Mesendoderm (in vitro differentiated cells): ENCODE measurements at regions not wholly inside any gene's neighbourhood (a gene's known extent, or its start where the extent isn't known, plus 50 kb on each side); places are given as distances from the start of the nearest gene placed in this dataset.

Experiments used
- DNase-seq: peaks from one replicate; pipeline ENCODE4 v3.0.0; 2013
- H2AK5ac ChIP-seq: 2 replicates; pipeline ENCODE4 v1.6.1; 2013; ENCODE audit warnings: low read length, inconsistent platforms
- H2BK120ac ChIP-seq: 2 replicates; pipeline ENCODE4 v1.6.1; 2013; ENCODE audit warnings: low read depth, mild to moderate bottlenecking, low read length, moderate library complexity, mixed read lengths
- H2BK15ac ChIP-seq: replicated peaks from 2 replicates; pipeline ENCODE4 v1.6.1; 2013; ENCODE audit warnings: low read depth, mild to moderate bottlenecking, moderate library complexity
- H2BK5ac ChIP-seq: 2 replicates; pipeline ENCODE4 v1.6.1; 2013; ENCODE audit warnings: low read length, inconsistent platforms
- H3K18ac ChIP-seq: 2 replicates; pipeline ENCODE4 v1.6.1; 2013; ENCODE audit warnings: mild to moderate bottlenecking, low read length, mixed read lengths
- H3K23ac ChIP-seq: one replicate; pipeline ENCODE4 v1.6.1; 2013; ENCODE audit warnings: low read length
- H3K27ac ChIP-seq: 2 replicates; pipeline ENCODE4 v1.5.1; 2013; ENCODE audit warnings: low read depth, mild to moderate bottlenecking, inconsistent platforms, low read length, moderate library complexity
- H3K27me3 ChIP-seq: 2 replicates; pipeline ENCODE4 v1.6.1; 2013; ENCODE audit warnings: low read length, control low read depth, mild to moderate bottlenecking, inconsistent platforms; ENCODE audit not compliant: insufficient read depth, poor library complexity
- H3K36me3 ChIP-seq: 2 replicates; pipeline ENCODE4 v1.6.1; 2013; ENCODE audit warnings: low read length, inconsistent platforms; ENCODE audit not compliant: control insufficient read depth, insufficient read depth
- H3K4ac ChIP-seq: one replicate; pipeline ENCODE4 v1.6.1; 2013; ENCODE audit warnings: low read depth, mild to moderate bottlenecking, low read length, moderate library complexity
- H3K4me1 ChIP-seq: 2 replicates; pipeline ENCODE4 v1.6.1; 2013; ENCODE audit warnings: low read depth, low read length, inconsistent platforms; ENCODE audit not compliant: control insufficient read depth
- H3K4me2 ChIP-seq: 2 replicates; pipeline ENCODE4 v1.6.1; 2013; ENCODE audit warnings: low read length
- H3K4me3 ChIP-seq: 2 replicates; pipeline ENCODE4 v1.5.1; 2013; ENCODE audit warnings: mild to moderate bottlenecking, low read length
- H3K56ac ChIP-seq: one replicate; pipeline ENCODE4 v1.6.1; 2013; ENCODE audit warnings: low read length
- H3K79me1 ChIP-seq: 2 replicates; pipeline ENCODE4 v1.6.1; 2013; ENCODE audit warnings: low read length, inconsistent platforms
- H3K79me2 ChIP-seq: 2 replicates; pipeline ENCODE4 v1.6.1; 2013; ENCODE audit warnings: mild to moderate bottlenecking, low read length; ENCODE audit not compliant: control insufficient read depth, insufficient read depth
- H3K9ac ChIP-seq: 2 replicates; pipeline ENCODE4 v1.6.1; 2013; ENCODE audit warnings: low read length, inconsistent platforms
- H4K5ac ChIP-seq: one replicate; pipeline ENCODE4 v1.6.1; 2013; ENCODE audit warnings: low read length
- H4K8ac ChIP-seq: one replicate; pipeline ENCODE4 v1.6.1; 2013; ENCODE audit warnings: low read depth, mild to moderate bottlenecking, control low read depth, low read length, moderate library complexity
- WGBS: extraction: QIAGEN DNeasy Blood & Tissue Kit; methylation state at CpG from one replicate; pipeline ENCODE4 v1.1.7; 2013; ENCODE audit warnings: low lambda C conversion rate, missing lambda C conversion rate; ENCODE audit not compliant: insufficient coverage; ENCODE audit errors: extremely low coverage; 5-methylcytosine and 5-hydroxymethylcytosine counted together

- H2AK5ac ChIP-seq: no peak overlapping the region
- H3K27ac ChIP-seq: no peak overlapping the region
- H3K23ac ChIP-seq: no peak overlapping the region
- DNase-seq: no peak
- H3K36me3 ChIP-seq: no peaks in the 10 kb centered on the region
- no peak overlapping the region for H2BK120ac ChIP-seq
- WGBS: no CpG with 5 or more reads among the region's 6 CpGs
- no peak overlapping the region for H3K4ac ChIP-seq
- H3K79me2 ChIP-seq: no peaks in the 10 kb centered on the region
- H3K18ac ChIP-seq: no peak overlapping the region
- H3K56ac ChIP-seq: no peak overlapping the region
- H3K4me1 ChIP-seq: no peaks in the 10 kb centered on the region
- no peaks in the 10 kb centered on the region for H3K79me1 ChIP-seq
- no peaks in the 10 kb centered on the region for H3K27me3 ChIP-seq
- H4K8ac ChIP-seq: no peak overlapping the region
- no peak overlapping the region for H2BK15ac ChIP-seq
- H4K5ac ChIP-seq: no peak overlapping the region
- no peak overlapping the region for H2BK5ac ChIP-seq
- H3K9ac ChIP-seq: no peak overlapping the region
- no peak overlapping the region for H3K4me3 ChIP-seq
- H3K4me2 ChIP-seq: no peak overlapping the region
These were observed 94.0 kb upstream of the CDH5 start for GRCh38 chr16:66272461-66272860.

DNA sequence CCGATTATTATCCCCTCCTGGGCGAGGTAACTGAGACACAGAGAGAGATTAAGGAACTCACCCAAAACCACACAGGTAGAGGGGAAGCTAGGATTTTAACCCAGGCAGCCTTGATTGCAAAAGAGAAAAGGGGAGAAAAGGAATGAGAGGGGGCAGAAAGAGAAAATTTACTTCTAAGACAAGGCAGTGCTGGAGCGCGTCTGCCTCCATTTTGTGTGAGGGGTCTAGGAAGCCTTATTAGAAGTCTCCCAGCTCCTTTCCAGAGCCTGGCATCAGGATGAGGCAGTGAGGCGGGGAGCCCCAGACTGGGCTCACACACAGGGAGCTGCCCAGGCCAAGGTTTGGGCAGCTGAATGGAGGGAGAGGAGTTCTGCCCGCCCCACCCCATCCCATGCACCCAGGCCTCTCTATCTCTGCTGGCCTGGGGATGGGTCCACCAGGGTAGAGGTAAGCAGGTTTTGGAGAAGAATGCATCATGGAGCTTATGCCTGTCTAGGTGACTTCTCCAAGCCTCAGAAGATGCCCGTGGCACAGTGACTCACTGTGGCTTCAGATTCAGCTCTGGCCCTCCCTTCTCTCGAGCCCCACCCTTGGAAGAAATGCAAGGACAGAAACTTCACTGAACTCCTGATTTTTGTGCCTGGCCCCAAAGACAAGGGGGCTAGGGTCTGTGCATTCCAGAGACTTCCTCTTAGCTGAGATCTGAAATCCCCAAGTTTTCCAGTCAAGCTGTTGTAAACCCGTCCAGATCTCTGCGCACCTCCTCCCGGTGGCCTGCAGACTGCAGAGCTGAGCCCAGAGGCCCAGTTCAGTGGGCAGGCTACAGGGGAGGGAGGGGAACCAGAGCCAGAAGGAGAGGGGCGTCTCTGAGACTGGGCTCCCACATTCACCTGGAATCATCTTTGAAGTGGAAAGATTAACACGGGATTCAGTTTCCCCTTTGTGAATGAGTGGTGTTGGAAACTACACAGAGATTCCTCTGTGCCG lies 95.1 kb upstream of the CDH5 start:
- peak overlapping the region; percentile 26 for H3K9ac ChIP-seq
- H4K8ac ChIP-seq: no peak overlapping the region
- H2BK120ac ChIP-seq: peak overlapping the region; percentile 34
- H4K5ac ChIP-seq: no peak overlapping the region
- H3K56ac ChIP-seq: peak overlapping the region; percentile 25
- H3K23ac ChIP-seq: no peak overlapping the region
- no peak overlapping the region for H2BK5ac ChIP-seq
- no peak overlapping the region for H2BK15ac ChIP-seq
- H3K4me1 ChIP-seq: no peaks in the 10 kb centered on the region
- H3K4me3 ChIP-seq: no peak overlapping the region
- no CpG with 5 or more reads among the region's 14 CpGs for WGBS
- H3K4me2 ChIP-seq: no peak overlapping the region
- no peaks in the 10 kb centered on the region for H3K27me3 ChIP-seq
- H3K27ac ChIP-seq: no peak overlapping the region
- no peaks in the 10 kb centered on the region for H3K79me1 ChIP-seq
- peak overlapping the region; percentile 81 for H3K4ac ChIP-seq
- H3K36me3 ChIP-seq: no peaks in the 10 kb centered on the region
- H3K18ac ChIP-seq: no peak overlapping the region
- no peaks in the 10 kb centered on the region for H3K79me2 ChIP-seq
- H2AK5ac ChIP-seq: no peak overlapping the region
- no peak for DNase-seq

GRCh38 chr16:66270333-66270927 lies 96.1 kb upstream of the CDH5 start:
- Histone ChIP-seq H3K4me2 (peak overlapping the region; percentile 51), H4K8ac (no peak overlapping the region), H3K23ac (no peak overlapping the region), H3K79me1 (no peaks in the 10 kb centered on the region), H4K5ac (no peak overlapping the region), H3K27me3 (no peaks in the 10 kb centered on the region), H2AK5ac (no peak overlapping the region), H3K27ac (no peak overlapping the region), H3K4me3 (no peak overlapping the region), H2BK5ac (no peak overlapping the region), H3K9ac (peak overlapping the region; percentile 65), H2BK120ac (peak overlapping the region; percentile 34), H3K4ac (peak overlapping the region; percentile 1), H3K36me3 (no peaks in the 10 kb centered on the region), H2BK15ac (no peak overlapping the region), H3K18ac (peak overlapping the region; percentile 1), H3K56ac (peak overlapping the region; percentile 86), H3K79me2 (no peaks in the 10 kb centered on the region), H3K4me1 (no peaks in the 10 kb centered on the region)
- peak; percentile 91 for DNase-seq
- no CpG with 5 or more reads among the region's 48 CpGs for WGBS

DNA sequence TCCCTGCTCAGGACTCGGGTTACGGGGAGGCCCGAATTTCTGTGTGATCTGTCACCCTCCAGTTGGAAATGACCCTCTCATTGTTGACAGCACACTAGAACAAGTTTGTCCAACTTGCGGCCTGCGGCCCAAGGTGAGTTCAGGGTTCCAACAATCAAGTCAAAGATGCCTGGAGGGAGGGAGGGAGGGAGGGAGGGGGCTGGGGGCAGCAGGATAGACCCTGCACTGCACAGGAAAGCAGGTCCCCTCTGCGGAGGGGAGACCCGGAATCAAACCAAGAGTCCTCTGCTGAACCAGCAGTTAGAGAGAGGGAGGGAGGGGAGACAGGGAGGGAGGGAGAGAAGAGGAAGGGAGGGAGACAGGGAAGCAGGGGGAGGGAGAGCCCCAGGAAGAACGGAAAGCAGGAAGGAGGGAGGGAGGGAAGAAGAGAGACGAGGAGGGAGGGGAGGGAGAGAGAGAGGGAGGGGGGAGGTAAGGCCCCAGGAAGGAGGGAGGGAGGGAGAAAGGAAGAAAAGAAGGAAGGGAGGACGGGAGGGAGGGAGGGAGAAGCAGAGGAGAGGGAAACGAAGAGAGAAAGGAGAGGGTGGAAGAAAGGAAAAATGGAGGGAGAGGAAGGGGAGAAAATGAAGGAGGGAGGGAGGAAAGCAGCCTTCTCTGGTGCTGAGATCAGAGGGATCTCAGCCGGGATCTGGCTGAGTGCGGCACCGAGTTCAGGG lies 96.7 kb upstream of the CDH5 start:
- H4K5ac ChIP-seq: no peak overlapping the region
- no peaks in the 10 kb centered on the region for H3K27me3 ChIP-seq
- H3K27ac ChIP-seq: no peak overlapping the region
- H3K4me1 ChIP-seq: no peaks in the 10 kb centered on the region
- H2BK120ac ChIP-seq: no peak overlapping the region
- H3K4ac ChIP-seq: peak overlapping the region; percentile 1
- H3K4me2 ChIP-seq: peak overlapping the region; percentile 51
- no peak overlapping the region for H4K8ac ChIP-seq
- peak overlapping the region; percentile 65 for H3K9ac ChIP-seq
- H3K79me2 ChIP-seq: no peaks in the 10 kb centered on the region
- no peak overlapping the region for H3K4me3 ChIP-seq
- no peak overlapping the region for H2BK5ac ChIP-seq
- peak overlapping the region; percentile 1 for H3K18ac ChIP-seq
- no peak overlapping the region for H2BK15ac ChIP-seq
- DNase-seq: peak; percentile 82
- peak overlapping the region; percentile 86 for H3K56ac ChIP-seq
- no peaks in the 10 kb centered on the region for H3K79me1 ChIP-seq
- H3K36me3 ChIP-seq: no peaks in the 10 kb centered on the region
- no peak overlapping the region for H3K23ac ChIP-seq
- no CpG with 5 or more reads among the region's 14 CpGs for WGBS
- no peak overlapping the region for H2AK5ac ChIP-seq

- Histone ChIP-seq H4K5ac (no peak overlapping the region), H3K27me3 (no peaks in the 10 kb centered on the region), H3K79me2 (no peaks in the 10 kb centered on the region), H3K4ac (no peak overlapping the region), H3K56ac (no peak overlapping the region), H3K18ac (no peak overlapping the region), H4K8ac (no peak overlapping the region), H3K79me1 (no peaks in the 10 kb centered on the region), H3K4me3 (no peak overlapping the region), H2BK120ac (no peak overlapping the region), H2BK15ac (no peak overlapping the region), H3K23ac (peak overlapping the region; percentile 11), H2BK5ac (no peak overlapping the region), H3K36me3 (no peaks in the 10 kb centered on the region), H3K9ac (no peak overlapping the region), H3K4me2 (no peak overlapping the region), H3K4me1 (no peaks in the 10 kb centered on the region), H3K27ac (no peak overlapping the region), H2AK5ac (no peak overlapping the region)
- DNase-seq: no peak
- WGBS: no CpG with 5 or more reads among the region's 10 CpGs
These were observed 99.0 kb upstream of the CDH5 start for GRCh38 chr16:66267292-66268014.
